Sigmoid colon (tissue), 6 donors: ENCODE measurements at regions not wholly inside any gene's neighbourhood (a gene's known extent, or its start where the extent isn't known, plus 50 kb on each side); places are given as distances from the start of the nearest gene placed in this dataset.

Experiments
- DNase-seq: peaks from one replicate; pipeline ENCODE4 v3.0.0-alpha.2; 2019
- H3K27ac ChIP-seq, 4 donors: fragments of 200-600 bp; sonication (generic); one replicate each; pipeline ENCODE4 v1.5.1; 2016 to 2019; ENCODE audit warnings: mild to moderate bottlenecking in 1 of 4
- H3K27me3 ChIP-seq, 3 donors: fragments of 200-600 bp; sonication (generic); one replicate each; pipeline ENCODE4 v1.5.1; 2019; ENCODE audit warnings: mild to moderate bottlenecking in 1 of 3
- H3K36me3 ChIP-seq, 4 donors: fragments of 200-600 bp; sonication (generic); one replicate each; pipeline ENCODE4 v1.5.1; 2016 to 2019
- H3K4me1 ChIP-seq, 4 donors: fragments of 200-600 bp; sonication (generic); one replicate each; pipeline ENCODE4 v1.5.1; 2017 to 2019
- H3K4me3 ChIP-seq, 4 donors: fragments of 200-600 bp; sonication (generic); one replicate each; pipeline ENCODE4 v1.5.1; 2017 to 2019; ENCODE audit warnings: mild to moderate bottlenecking in 2 of 4, moderate library complexity in 1 of 4
- H3K9me3 ChIP-seq, 4 donors: fragments of 200-600 bp in 3 of 4; sonication (generic) in 3 of 4; one replicate each; pipeline versions ENCODE4 v1.5.1 to v1.6.1; 2013 to 2019
- CTCF ChIP-seq, 4 experiments: fragments of 450-650 bp in 3 of 4; fragments of 200-600 bp in 1 of 4; IDR thresholded peaks; one replicate each; pipeline ENCODE4 v1.5.1; 2016 to 2019; ENCODE audit warnings: antibody characterized with exemption in 4 of 4, mild to moderate bottlenecking in 3 of 4, moderate library complexity in 2 of 4
- EP300 ChIP-seq, 4 donors: sonication (generic); formaldehyde crosslinking; IDR thresholded peaks; one replicate each; pipeline ENCODE4 v1.6.1; 2017; ENCODE audit warnings: antibody characterized with exemption in 4 of 4
- POLR2A ChIP-seq, 2 donors: fragments of 450-650 bp; IDR thresholded peaks; one replicate each; pipeline ENCODE4 v1.6.1; 2016; ENCODE audit warnings: antibody characterized with exemption in 2 of 2, mild to moderate bottlenecking in 2 of 2, moderate library complexity in 2 of 2
- POLR2AphosphoS5 ChIP-seq, 4 donors: sonication (generic); formaldehyde crosslinking; IDR thresholded peaks; one replicate each; pipeline ENCODE4 v1.6.1; 2017; ENCODE audit warnings: antibody characterized with exemption in 4 of 4
- WGBS, 2 donors: extraction: QIAGEN DNeasy Blood & Tissue Kit; methylation state at CpG; one replicate each; pipeline ENCODE4 v1.1.7; 2013; 5-methylcytosine and 5-hydroxymethylcytosine counted together
- intact Hi-C: fragments of 100-400 bp; cut with DNase I; formaldehyde crosslinking; loops from one replicate; pipeline ENCODE4 v1.15.1; 2023
- donor health status: healthy with polysubstance abuse.
- donor health status: healthy.

GRCh38 chr1:193681422-193681821 is 495.0 kb upstream of the B3GALT2 start:
- Histone ChIP-seq H3K27ac (no peak overlapping the region), H3K4me3 (no peak overlapping the region), H3K4me1 (peaks cover 0 to 13% (median 9%) of the 10 kb centered on the region in 4 donors), H3K36me3 (no peaks in the 10 kb centered on the region), H3K9me3 (no peaks in the 10 kb centered on the region), H3K27me3 (no peaks in the 10 kb centered on the region)
- intact Hi-C loops = no loop called here
- TF ChIP-seq CTCF (IDR thresholded peaks at IDR 0.05) (no peak), POLR2AphosphoS5 (IDR thresholded peaks at IDR 0.05) (no peak), EP300 (IDR thresholded peaks at IDR 0.05) (no peak)
- WGBS, 2 donors = 14 to 41% methylated on average over 1 of the region's 1 CpG
- no peak for DNase-seq

GRCh38 chr1:193680924-193681316 is 494.5 kb upstream of the B3GALT2 start:
- no peaks in the 10 kb centered on the region for H3K27me3 ChIP-seq
- TF ChIP-seq EP300 (IDR thresholded peaks at IDR 0.05) = no peak
- TF ChIP-seq POLR2AphosphoS5 (IDR thresholded peaks at IDR 0.05) = no peak
- no peak for TF ChIP-seq CTCF (IDR thresholded peaks at IDR 0.05)
- no peak for DNase-seq
- H3K9me3 ChIP-seq = no peaks in the 10 kb centered on the region
- H3K4me1 ChIP-seq = peaks cover 0 to 13% (median 9%) of the 10 kb centered on the region in 4 donors
- intact Hi-C loops = no loop called here
- H3K4me3 ChIP-seq = no peak overlapping the region
- no peak overlapping the region for H3K27ac ChIP-seq
- H3K36me3 ChIP-seq = no peaks in the 10 kb centered on the region
- WGBS, 2 donors = 5 to 37% methylated on average over 2 of the region's 2 CpGs

- no peak overlapping the region for H3K27ac ChIP-seq
- no peaks in the 10 kb centered on the region for H3K9me3 ChIP-seq
- no peaks in the 10 kb centered on the region for H3K36me3 ChIP-seq
- intact Hi-C loops = no loop called here
- no peaks in the 10 kb centered on the region for H3K27me3 ChIP-seq
- no peak for TF ChIP-seq POLR2A (IDR thresholded peaks at IDR 0.05)
- no peak for DNase-seq
- 55 to 56% methylated on average over 1 of the region's 1 CpG for WGBS, 2 donors
- no peak overlapping the region for H3K4me3 ChIP-seq
- H3K4me1 ChIP-seq = peaks cover 0 to 13% (median 9%) of the 10 kb centered on the region in 4 donors
Measured at GRCh38 chr1:193680247-193680923, 494.0 kb upstream of the B3GALT2 start.

GRCh38 chr1:193677874-193678273 is 491.5 kb upstream of the B3GALT2 start:
- H3K27me3 ChIP-seq = no peaks in the 10 kb centered on the region
- 83% methylated on average over 3 of the region's 3 CpGs for WGBS, 2 donors
- no peaks in the 10 kb centered on the region for H3K36me3 ChIP-seq
- no peak for DNase-seq
- H3K4me3 ChIP-seq = no peak overlapping the region
- intact Hi-C loops = no loop called here
- H3K4me1 ChIP-seq = peaks cover 0 to 13% (median 9%) of the 10 kb centered on the region in 4 donors
- H3K9me3 ChIP-seq = no peaks in the 10 kb centered on the region
- no peak overlapping the region for H3K27ac ChIP-seq
- TF ChIP-seq POLR2AphosphoS5 (IDR thresholded peaks at IDR 0.05) = no peak
- no peak for TF ChIP-seq EP300 (IDR thresholded peaks at IDR 0.05)
- no peak for TF ChIP-seq POLR2A (IDR thresholded peaks at IDR 0.05)
- TF ChIP-seq CTCF (IDR thresholded peaks at IDR 0.05) = no peak

- intact Hi-C loops = no loop called here
- H3K36me3 ChIP-seq = no peaks in the 10 kb centered on the region
- H3K27ac ChIP-seq = no peak overlapping the region
- H3K9me3 ChIP-seq = no peaks in the 10 kb centered on the region
- 61 to 68% methylated on average over 2 of the region's 2 CpGs for WGBS, 2 donors
- H3K4me1 ChIP-seq = peaks cover 0 to 13% (median 9%) of the 10 kb centered on the region in 4 donors
- TF ChIP-seq POLR2AphosphoS5 (IDR thresholded peaks at IDR 0.05) (no peak), EP300 (IDR thresholded peaks at IDR 0.05) (no peak), POLR2A (IDR thresholded peaks at IDR 0.05) (no peak), CTCF (IDR thresholded peaks at IDR 0.05) (no peak)
- no peak for DNase-seq
- H3K4me3 ChIP-seq = no peak overlapping the region
- H3K27me3 ChIP-seq = no peaks in the 10 kb centered on the region
Measured at GRCh38 chr1:193676996-193677549, 490.7 kb upstream of the B3GALT2 start.
